HEK293 (cell line): ENCODE measurements at regions not wholly inside any gene's neighbourhood (a gene's known extent, or its start where the extent isn't known, plus 50 kb on each side); places are given as distances from the start of the nearest gene placed in this dataset.

ENCODE experiments used
- BCL11B ChIP-seq: fragments of 450-650 bp; formaldehyde crosslinking; IDR thresholded peaks from 2 replicates; pipeline ENCODE4 v1.5.1; 2016; ENCODE audit warnings: low read depth, missing biosample characterization, missing genetic modification characterization
- GLIS2 ChIP-seq: fragments of 450-650 bp; formaldehyde crosslinking; IDR thresholded peaks from 2 replicates; pipeline ENCODE4 v1.5.1; 2016; ENCODE audit warnings: missing biosample characterization, missing genetic modification characterization
- KLF1 ChIP-seq: fragments of 450-650 bp; formaldehyde crosslinking; IDR thresholded peaks from 2 replicates; pipeline ENCODE4 v1.5.1; 2016; ENCODE audit warnings: missing biosample characterization, missing genetic modification characterization
- KLF10 ChIP-seq: fragments of 450-650 bp; IDR thresholded peaks from 2 replicates; pipeline ENCODE4 v1.5.1; 2018; ENCODE audit warnings: missing biosample characterization, mild to moderate bottlenecking, missing genetic modification characterization
- SALL2 ChIP-seq: fragments of 450-650 bp; formaldehyde crosslinking; IDR thresholded peaks from 2 replicates; pipeline ENCODE4 v1.5.0; 2017; ENCODE audit warnings: missing biosample characterization, mild to moderate bottlenecking, missing genetic modification characterization, borderline replicate concordance
- SETDB1 ChIP-seq: IDR thresholded peaks from one replicate; pipeline ENCODE4 v1.6.1; 2017; ENCODE audit warnings: mild to moderate bottlenecking, low read length, moderate library complexity, mixed read lengths; ENCODE audit not compliant: insufficient read length
- SP3 ChIP-seq: fragments of 450-650 bp; formaldehyde crosslinking; IDR thresholded peaks from 2 replicates; pipeline ENCODE4 v1.5.1; 2016; ENCODE audit warnings: missing biosample characterization, missing genetic modification characterization
- TRIM28 ChIP-seq: IDR thresholded peaks from 2 replicates; pipeline ENCODE4 v1.6.1; 2011; ENCODE audit warnings: low read length, control low read depth, borderline replicate concordance
- ZNF221 ChIP-seq: fragments of 450-650 bp; formaldehyde crosslinking; IDR thresholded peaks from 2 replicates; pipeline ENCODE4 v1.5.1; 2017; ENCODE audit warnings: missing biosample characterization, missing genetic modification characterization, borderline replicate concordance
- ZNF311 ChIP-seq: fragments of 450-650 bp; formaldehyde crosslinking; IDR thresholded peaks from 2 replicates; pipeline ENCODE4 v1.5.1; 2017; ENCODE audit warnings: missing biosample characterization, missing genetic modification characterization, borderline replicate concordance
- ZNF335 ChIP-seq: fragments of 450-650 bp; formaldehyde crosslinking; conservative IDR thresholded peaks from 2 replicates; pipeline ENCODE4 v1.5.1; 2016; ENCODE audit warnings: missing biosample characterization, missing genetic modification characterization
- ZNF350 ChIP-seq: fragments of 450-650 bp; formaldehyde crosslinking; IDR thresholded peaks from 2 replicates; pipeline ENCODE4 v1.5.0; 2017; ENCODE audit warnings: missing biosample characterization, mild to moderate bottlenecking, missing genetic modification characterization
- ZNF404 ChIP-seq: fragments of 450-650 bp; formaldehyde crosslinking; IDR thresholded peaks from 2 replicates; pipeline ENCODE4 v1.5.1; 2017; ENCODE audit warnings: missing biosample characterization, missing genetic modification characterization
- ZNF48 ChIP-seq: fragments of 450-650 bp; formaldehyde crosslinking; IDR thresholded peaks from 2 replicates; pipeline ENCODE4 v1.5.1; 2016; ENCODE audit warnings: missing biosample characterization, missing genetic modification characterization
- ZNF549 ChIP-seq: fragments of 450-650 bp; IDR thresholded peaks from 2 replicates; pipeline ENCODE4 v1.5.1; 2018; ENCODE audit warnings: missing biosample characterization, missing genetic modification characterization, mild to moderate bottlenecking, inconsistent platforms, moderate library complexity
- ZNF560 ChIP-seq: fragments of 450-650 bp; formaldehyde crosslinking; IDR thresholded peaks from 2 replicates; pipeline ENCODE4 v1.5.1; 2017; ENCODE audit warnings: missing biosample characterization, missing genetic modification characterization, borderline replicate concordance
- ZNF629 ChIP-seq: fragments of 450-650 bp; formaldehyde crosslinking; IDR thresholded peaks from 2 replicates; pipeline ENCODE4 v1.5.1; 2017; ENCODE audit warnings: missing biosample characterization, missing genetic modification characterization
- ZNF654 ChIP-seq: fragments of 450-650 bp; formaldehyde crosslinking; IDR thresholded peaks from 2 replicates; pipeline ENCODE4 v1.5.1; 2016; ENCODE audit warnings: low read depth, missing biosample characterization, missing genetic modification characterization
- ZNF843 ChIP-seq: fragments of 450-650 bp; formaldehyde crosslinking; IDR thresholded peaks from 2 replicates; pipeline ENCODE4 v1.5.1; 2016; ENCODE audit warnings: missing biosample characterization, missing genetic modification characterization
- ZSCAN16 ChIP-seq: fragments of 450-650 bp; formaldehyde crosslinking; IDR thresholded peaks from 2 replicates; pipeline ENCODE4 v1.5.1; 2016; ENCODE audit warnings: missing biosample characterization, missing genetic modification characterization
- TF ChIP-seq, protein P1 (sequence below): fragments of 450-650 bp; formaldehyde crosslinking; IDR thresholded peaks from 2 replicates; pipeline ENCODE4 v1.5.1; 2016; ENCODE audit warnings: missing biosample characterization, missing genetic modification characterization
- TF ChIP-seq, protein P2 (sequence below): fragments of 450-650 bp; formaldehyde crosslinking; IDR thresholded peaks from 2 replicates; pipeline ENCODE4 v1.5.1; 2017; ENCODE audit warnings: missing biosample characterization, missing genetic modification characterization
- TF ChIP-seq, protein P3 (sequence below): fragments of 450-650 bp; formaldehyde crosslinking; IDR thresholded peaks from 2 replicates; pipeline ENCODE4 v1.5.1; 2017; ENCODE audit warnings: missing biosample characterization, missing genetic modification characterization
- TF ChIP-seq, protein P4 (sequence below): fragments of 450-650 bp; formaldehyde crosslinking; IDR thresholded peaks from 2 replicates; pipeline ENCODE4 v1.5.1; 2016; ENCODE audit warnings: missing biosample characterization, missing genetic modification characterization
- TF ChIP-seq, protein P5 (sequence below): fragments of 450-650 bp; formaldehyde crosslinking; conservative IDR thresholded peaks from 2 replicates; pipeline ENCODE4 v1.5.1; 2016; ENCODE audit warnings: low read depth, missing biosample characterization, missing genetic modification characterization
- TF ChIP-seq, protein P6 (sequence below): fragments of 450-650 bp; formaldehyde crosslinking; IDR thresholded peaks from 2 replicates; pipeline ENCODE4 v1.5.1; 2016; ENCODE audit warnings: missing biosample characterization, missing genetic modification characterization

DNA sequence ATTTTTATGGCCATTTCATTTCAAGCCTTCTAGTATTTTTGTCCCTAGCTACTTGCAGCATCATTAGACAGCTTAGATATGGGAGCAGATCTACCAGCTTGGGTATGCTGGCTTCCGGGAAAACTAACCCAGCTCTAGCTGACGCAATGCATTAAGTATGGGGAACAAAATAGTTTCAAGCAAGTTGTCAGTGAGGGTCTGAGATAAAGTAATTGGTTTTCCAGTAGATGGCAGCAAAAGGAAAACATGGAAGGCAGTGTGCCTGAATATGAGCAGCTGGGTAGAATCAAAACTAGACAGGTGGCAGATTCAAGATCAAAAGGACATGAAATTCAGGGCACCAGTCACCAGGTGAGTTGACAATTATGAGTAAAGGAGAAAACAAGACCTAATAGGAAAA lies 340.9 kb upstream of the CTSO start (continued):
- TF ChIP-seq, protein P1, sequence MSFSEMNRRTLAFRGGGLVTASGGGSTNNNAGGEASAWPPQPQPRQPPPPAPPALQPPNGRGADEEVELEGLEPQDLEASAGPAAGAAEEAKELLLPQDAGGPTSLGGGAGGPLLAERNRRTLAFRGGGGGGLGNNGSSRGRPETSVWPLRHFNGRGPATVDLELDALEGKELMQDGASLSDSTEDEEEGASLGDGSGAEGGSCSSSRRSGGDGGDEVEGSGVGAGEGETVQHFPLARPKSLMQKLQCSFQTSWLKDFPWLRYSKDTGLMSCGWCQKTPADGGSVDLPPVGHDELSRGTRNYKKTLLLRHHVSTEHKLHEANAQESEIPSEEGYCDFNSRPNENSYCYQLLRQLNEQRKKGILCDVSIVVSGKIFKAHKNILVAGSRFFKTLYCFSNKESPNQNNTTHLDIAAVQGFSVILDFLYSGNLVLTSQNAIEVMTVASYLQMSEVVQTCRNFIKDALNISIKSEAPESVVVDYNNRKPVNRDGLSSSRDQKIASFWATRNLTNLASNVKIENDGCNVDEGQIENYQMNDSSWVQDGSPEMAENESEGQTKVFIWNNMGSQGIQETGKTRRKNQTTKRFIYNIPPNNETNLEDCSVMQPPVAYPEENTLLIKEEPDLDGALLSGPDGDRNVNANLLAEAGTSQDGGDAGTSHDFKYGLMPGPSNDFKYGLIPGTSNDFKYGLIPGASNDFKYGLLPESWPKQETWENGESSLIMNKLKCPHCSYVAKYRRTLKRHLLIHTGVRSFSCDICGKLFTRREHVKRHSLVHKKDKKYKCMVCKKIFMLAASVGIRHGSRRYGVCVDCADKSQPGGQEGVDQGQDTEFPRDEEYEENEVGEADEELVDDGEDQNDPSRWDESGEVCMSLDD (tag by site-specific recombination), result no peak
- no peak for TF ChIP-seq ZNF48 (tag by site-specific recombination)
- TF ChIP-seq, protein P2, sequence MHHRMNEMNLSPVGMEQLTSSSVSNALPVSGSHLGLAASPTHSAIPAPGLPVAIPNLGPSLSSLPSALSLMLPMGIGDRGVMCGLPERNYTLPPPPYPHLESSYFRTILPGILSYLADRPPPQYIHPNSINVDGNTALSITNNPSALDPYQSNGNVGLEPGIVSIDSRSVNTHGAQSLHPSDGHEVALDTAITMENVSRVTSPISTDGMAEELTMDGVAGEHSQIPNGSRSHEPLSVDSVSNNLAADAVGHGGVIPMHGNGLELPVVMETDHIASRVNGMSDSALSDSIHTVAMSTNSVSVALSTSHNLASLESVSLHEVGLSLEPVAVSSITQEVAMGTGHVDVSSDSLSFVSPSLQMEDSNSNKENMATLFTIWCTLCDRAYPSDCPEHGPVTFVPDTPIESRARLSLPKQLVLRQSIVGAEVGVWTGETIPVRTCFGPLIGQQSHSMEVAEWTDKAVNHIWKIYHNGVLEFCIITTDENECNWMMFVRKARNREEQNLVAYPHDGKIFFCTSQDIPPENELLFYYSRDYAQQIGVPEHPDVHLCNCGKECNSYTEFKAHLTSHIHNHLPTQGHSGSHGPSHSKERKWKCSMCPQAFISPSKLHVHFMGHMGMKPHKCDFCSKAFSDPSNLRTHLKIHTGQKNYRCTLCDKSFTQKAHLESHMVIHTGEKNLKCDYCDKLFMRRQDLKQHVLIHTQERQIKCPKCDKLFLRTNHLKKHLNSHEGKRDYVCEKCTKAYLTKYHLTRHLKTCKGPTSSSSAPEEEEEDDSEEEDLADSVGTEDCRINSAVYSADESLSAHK, result peak; percentile 92
- TF ChIP-seq ZNF350 (tag by site-specific recombination), result no peak
- TF ChIP-seq ZNF629, result peak; percentile 10; the same call in 1 of the 2 replicates
- TF ChIP-seq ZNF843 (tag by site-specific recombination), result no peak
- no peak for TF ChIP-seq BCL11B (tag by site-specific recombination)
- TF ChIP-seq ZNF549, result no peak
- TF ChIP-seq KLF10 (tag by site-specific recombination), result no peak
- peak; percentile 42; the same call in 1 of the 2 replicates for TF ChIP-seq TRIM28
- TF ChIP-seq ZNF560 (tag by site-specific recombination), result no peak
- TF ChIP-seq, protein P3, sequence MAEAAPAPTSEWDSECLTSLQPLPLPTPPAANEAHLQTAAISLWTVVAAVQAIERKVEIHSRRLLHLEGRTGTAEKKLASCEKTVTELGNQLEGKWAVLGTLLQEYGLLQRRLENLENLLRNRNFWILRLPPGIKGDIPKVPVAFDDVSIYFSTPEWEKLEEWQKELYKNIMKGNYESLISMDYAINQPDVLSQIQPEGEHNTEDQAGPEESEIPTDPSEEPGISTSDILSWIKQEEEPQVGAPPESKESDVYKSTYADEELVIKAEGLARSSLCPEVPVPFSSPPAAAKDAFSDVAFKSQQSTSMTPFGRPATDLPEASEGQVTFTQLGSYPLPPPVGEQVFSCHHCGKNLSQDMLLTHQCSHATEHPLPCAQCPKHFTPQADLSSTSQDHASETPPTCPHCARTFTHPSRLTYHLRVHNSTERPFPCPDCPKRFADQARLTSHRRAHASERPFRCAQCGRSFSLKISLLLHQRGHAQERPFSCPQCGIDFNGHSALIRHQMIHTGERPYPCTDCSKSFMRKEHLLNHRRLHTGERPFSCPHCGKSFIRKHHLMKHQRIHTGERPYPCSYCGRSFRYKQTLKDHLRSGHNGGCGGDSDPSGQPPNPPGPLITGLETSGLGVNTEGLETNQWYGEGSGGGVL, result no peak
- no peak for TF ChIP-seq SP3 (tag by site-specific recombination)
- TF ChIP-seq, protein P4, sequence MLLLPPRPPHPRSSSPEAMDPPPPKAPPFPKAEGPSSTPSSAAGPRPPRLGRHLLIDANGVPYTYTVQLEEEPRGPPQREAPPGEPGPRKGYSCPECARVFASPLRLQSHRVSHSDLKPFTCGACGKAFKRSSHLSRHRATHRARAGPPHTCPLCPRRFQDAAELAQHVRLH (tag by site-specific recombination), result no peak
- TF ChIP-seq ZNF221 (tag by site-specific recombination), result no peak
- TF ChIP-seq, protein P5, sequence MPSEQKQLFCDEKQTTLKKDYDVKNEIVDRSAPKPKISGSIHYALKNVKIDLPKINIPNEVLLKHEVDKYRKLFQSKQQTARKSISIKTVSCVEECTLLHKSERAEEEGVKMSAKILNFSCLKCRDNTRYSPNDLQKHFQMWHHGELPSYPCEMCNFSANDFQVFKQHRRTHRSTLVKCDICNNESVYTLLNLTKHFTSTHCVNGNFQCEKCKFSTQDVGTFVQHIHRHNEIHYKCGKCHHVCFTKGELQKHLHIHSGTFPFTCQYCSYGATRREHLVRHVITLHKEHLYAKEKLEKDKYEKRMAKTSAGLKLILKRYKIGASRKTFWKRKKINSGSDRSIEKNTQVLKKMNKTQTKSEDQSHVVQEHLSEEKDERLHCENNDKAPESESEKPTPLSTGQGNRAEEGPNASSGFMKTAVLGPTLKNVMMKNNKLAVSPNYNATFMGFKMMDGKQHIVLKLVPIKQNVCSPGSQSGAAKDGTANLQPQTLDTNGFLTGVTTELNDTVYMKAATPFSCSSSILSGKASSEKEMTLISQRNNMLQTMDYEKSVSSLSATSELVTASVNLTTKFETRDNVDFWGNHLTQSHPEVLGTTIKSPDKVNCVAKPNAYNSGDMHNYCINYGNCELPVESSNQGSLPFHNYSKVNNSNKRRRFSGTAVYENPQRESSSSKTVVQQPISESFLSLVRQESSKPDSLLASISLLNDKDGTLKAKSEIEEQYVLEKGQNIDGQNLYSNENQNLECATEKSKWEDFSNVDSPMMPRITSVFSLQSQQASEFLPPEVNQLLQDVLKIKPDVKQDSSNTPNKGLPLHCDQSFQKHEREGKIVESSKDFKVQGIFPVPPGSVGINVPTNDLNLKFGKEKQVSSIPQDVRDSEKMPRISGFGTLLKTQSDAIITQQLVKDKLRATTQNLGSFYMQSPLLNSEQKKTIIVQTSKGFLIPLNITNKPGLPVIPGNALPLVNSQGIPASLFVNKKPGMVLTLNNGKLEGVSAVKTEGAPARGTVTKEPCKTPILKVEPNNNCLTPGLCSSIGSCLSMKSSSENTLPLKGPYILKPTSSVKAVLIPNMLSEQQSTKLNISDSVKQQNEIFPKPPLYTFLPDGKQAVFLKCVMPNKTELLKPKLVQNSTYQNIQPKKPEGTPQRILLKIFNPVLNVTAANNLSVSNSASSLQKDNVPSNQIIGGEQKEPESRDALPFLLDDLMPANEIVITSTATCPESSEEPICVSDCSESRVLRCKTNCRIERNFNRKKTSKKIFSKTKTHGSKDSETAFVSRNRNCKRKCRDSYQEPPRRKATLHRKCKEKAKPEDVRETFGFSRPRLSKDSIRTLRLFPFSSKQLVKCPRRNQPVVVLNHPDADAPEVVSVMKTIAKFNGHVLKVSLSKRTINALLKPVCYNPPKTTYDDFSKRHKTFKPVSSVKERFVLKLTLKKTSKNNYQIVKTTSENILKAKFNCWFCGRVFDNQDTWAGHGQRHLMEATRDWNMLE (tag by site-specific recombination), result peak; percentile 43
- TF ChIP-seq SETDB1, result no peak
- no peak for TF ChIP-seq ZNF311 (tag by site-specific recombination)
- no peak for TF ChIP-seq ZSCAN16
- TF ChIP-seq ZNF404 (tag by site-specific recombination), result no peak
- no peak for TF ChIP-seq KLF1
- TF ChIP-seq ZNF654, result peak; percentile 78
- TF ChIP-seq SALL2, result no peak
- TF ChIP-seq GLIS2 (tag by site-specific recombination), result no peak
- TF ChIP-seq ZNF335 (tag by site-specific recombination), result peak; percentile 56; the same call in 1 of the 2 replicates
- TF ChIP-seq, protein P6, sequence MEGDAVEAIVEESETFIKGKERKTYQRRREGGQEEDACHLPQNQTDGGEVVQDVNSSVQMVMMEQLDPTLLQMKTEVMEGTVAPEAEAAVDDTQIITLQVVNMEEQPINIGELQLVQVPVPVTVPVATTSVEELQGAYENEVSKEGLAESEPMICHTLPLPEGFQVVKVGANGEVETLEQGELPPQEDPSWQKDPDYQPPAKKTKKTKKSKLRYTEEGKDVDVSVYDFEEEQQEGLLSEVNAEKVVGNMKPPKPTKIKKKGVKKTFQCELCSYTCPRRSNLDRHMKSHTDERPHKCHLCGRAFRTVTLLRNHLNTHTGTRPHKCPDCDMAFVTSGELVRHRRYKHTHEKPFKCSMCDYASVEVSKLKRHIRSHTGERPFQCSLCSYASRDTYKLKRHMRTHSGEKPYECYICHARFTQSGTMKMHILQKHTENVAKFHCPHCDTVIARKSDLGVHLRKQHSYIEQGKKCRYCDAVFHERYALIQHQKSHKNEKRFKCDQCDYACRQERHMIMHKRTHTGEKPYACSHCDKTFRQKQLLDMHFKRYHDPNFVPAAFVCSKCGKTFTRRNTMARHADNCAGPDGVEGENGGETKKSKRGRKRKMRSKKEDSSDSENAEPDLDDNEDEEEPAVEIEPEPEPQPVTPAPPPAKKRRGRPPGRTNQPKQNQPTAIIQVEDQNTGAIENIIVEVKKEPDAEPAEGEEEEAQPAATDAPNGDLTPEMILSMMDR, result peak; percentile 15; the same call in 1 of the 2 replicates
- TF ChIP-seq, all 188 proteins: peak for 7
